CD14-positive monocyte (primary cell): ENCODE measurements at regions not wholly inside any gene's neighbourhood (a gene's known extent, or its start where the extent isn't known, plus 50 kb on each side); places are given as distances from the start of the nearest gene placed in this dataset.

Experiments
- DNase-seq, 3 donors: peaks; one replicate each; pipeline ENCODE4 v3.0.0-alpha.2; 2011 to 2022
- H2AFZ ChIP-seq: 2 replicates; pipeline ENCODE4 v1.6.0; 2012; ENCODE audit warnings: mild to moderate bottlenecking, low read depth, low read length, inconsistent platforms; ENCODE audit not compliant: insufficient read depth, poor library complexity, severe bottlenecking
- H3K27ac ChIP-seq, 2 donors: 1 replicate in 1 of 2; 2 replicates in 1 of 2; pipeline ENCODE4 v1.5.1; 2012 to 2013; ENCODE audit warnings: low read length in 2 of 2, control low read depth in 1 of 2, inconsistent platforms in 1 of 2, low read depth in 1 of 2, mild to moderate bottlenecking in 1 of 2
- H3K27me3 ChIP-seq, 2 donors: one replicate each; pipeline versions ENCODE4 v1.6.0 to v1.6.1; 2011 to 2013; ENCODE audit warnings: low read length in 2 of 2; ENCODE audit not compliant: control insufficient read depth in 2 of 2, insufficient read depth in 2 of 2
- H3K36me3 ChIP-seq, 2 donors: replicated peaks in 1 of 2; 1 replicate in 1 of 2; 2 replicates in 1 of 2; pipeline versions ENCODE4 v1.5.1 to v1.6.1; 2012 to 2013; ENCODE audit warnings: low read length in 2 of 2, control low read depth in 1 of 2, inconsistent platforms in 1 of 2, mild to moderate bottlenecking in 1 of 2; ENCODE audit not compliant: insufficient read depth in 2 of 2, control insufficient read depth in 1 of 2
- H3K4me1 ChIP-seq, 2 donors: 1 replicate in 1 of 2; 2 replicates in 1 of 2; pipeline versions ENCODE4 v1.5.1 to v1.6.1; 2012 to 2013; ENCODE audit warnings: low read length in 2 of 2, control low read depth in 1 of 2, inconsistent platforms in 1 of 2, mild to moderate bottlenecking in 1 of 2, moderate library complexity in 1 of 2; ENCODE audit not compliant: insufficient read depth in 2 of 2, control insufficient read depth in 1 of 2
- H3K4me2 ChIP-seq: replicated peaks from 2 replicates; pipeline ENCODE3; 2012; ENCODE audit warnings: low read length, moderate library complexity, mild to moderate bottlenecking; ENCODE audit not compliant: poor library complexity, severe bottlenecking; ENCODE audit errors: extremely low read depth
- H3K4me3 ChIP-seq, 3 experiments: fragments of 200-600 bp in 1 of 3; sonication (generic) in 1 of 3; replicated peaks in 1 of 3; 1 replicate in 2 of 3; 2 replicates in 1 of 3; pipeline ENCODE4 v1.5.1; 2011 to 2013; ENCODE audit warnings: low read length in 3 of 3, mild to moderate bottlenecking in 3 of 3, control low read depth in 2 of 3, low read depth in 2 of 3, inconsistent platforms in 1 of 3, moderate library complexity in 1 of 3
- H3K79me2 ChIP-seq: 2 replicates; pipeline ENCODE4 v1.6.0; 2012; ENCODE audit warnings: mild to moderate bottlenecking, control low read depth, inconsistent platforms, low read length, moderate library complexity; ENCODE audit not compliant: insufficient read depth
- H3K9ac ChIP-seq: 2 replicates; pipeline ENCODE4 v1.6.0; 2017; ENCODE audit warnings: low read length, mild to moderate bottlenecking; ENCODE audit not compliant: insufficient read depth, poor library complexity, severe bottlenecking
- H3K9me3 ChIP-seq, 2 donors: replicated peaks in 1 of 2; 1 replicate in 1 of 2; 2 replicates in 1 of 2; pipeline versions ENCODE4 v1.5.1 to v1.6.1; 2012 to 2013; ENCODE audit warnings: low read length in 2 of 2, control low read depth in 1 of 2; ENCODE audit not compliant: control insufficient read depth in 1 of 2, insufficient read depth in 1 of 2
- H4K20me1 ChIP-seq: 2 replicates; pipeline ENCODE4 v1.6.0; 2012; ENCODE audit warnings: mild to moderate bottlenecking, low read length, control low read depth, moderate library complexity; ENCODE audit not compliant: insufficient read depth
- H3K27ac Mint-ChIP-seq, 7 donors: one replicate each; pipeline ENCODE4 v1.8.0; 2020; ENCODE audit warnings: mild to moderate bottlenecking in 7 of 7, mixed read lengths in 7 of 7, moderate library complexity in 6 of 7, inconsistent platforms in 2 of 7
- H3K27me3 Mint-ChIP-seq, 3 donors: one replicate each; pipeline ENCODE4 v1.8.0; 2021 to 2022; ENCODE audit warnings: low read depth in 3 of 3, mild to moderate bottlenecking in 3 of 3, mixed read lengths in 3 of 3, moderate library complexity in 3 of 3, inconsistent platforms in 1 of 3
- H3K36me3 Mint-ChIP-seq, 2 donors: one replicate each; pipeline ENCODE4 v1.8.0; 2020; ENCODE audit warnings: mixed read lengths in 2 of 2, inconsistent platforms in 1 of 2, mild to moderate bottlenecking in 1 of 2
- H3K4me1 Mint-ChIP-seq: one replicate; pipeline ENCODE4 v1.8.0; 2020; ENCODE audit warnings: mild to moderate bottlenecking, mixed read lengths
- H3K4me3 Mint-ChIP-seq, 2 donors: one replicate each; pipeline ENCODE4 v1.8.0; 2020; ENCODE audit warnings: mild to moderate bottlenecking in 2 of 2, mixed read lengths in 2 of 2, moderate library complexity in 1 of 2
- H3K9me3 Mint-ChIP-seq, 7 donors: one replicate each; pipeline ENCODE4 v1.8.0; 2020 to 2022; ENCODE audit warnings: mixed read lengths in 7 of 7, mild to moderate bottlenecking in 6 of 7, moderate library complexity in 6 of 7, inconsistent platforms in 2 of 7
- CTCF ChIP-seq: fragments of 200-600 bp; IDR thresholded peaks from one replicate; pipeline ENCODE4 v1.8.0; 2022; ENCODE audit warnings: antibody characterized with exemption, mild to moderate bottlenecking
- WGBS: methylation state at CpG from one replicate; pipeline ENCODE4 v1.1.5; 2013; ENCODE audit warnings: missing lambda C conversion rate; ENCODE audit not compliant: insufficient coverage; 5-methylcytosine and 5-hydroxymethylcytosine counted together
- intact Hi-C, 2 donors: fragments of 100-400 bp; cut with micrococcal nuclease; formaldehyde crosslinking; loops; one replicate each; pipeline versions ENCODE4 v1.15.0 to v1.15.1; 2023

GRCh38 chr18:48479531-48479930 lies 59.3 kb upstream of the CTIF start:
- Mint-ChIP-seq H3K4me1 (peaks cover 4% of the 10 kb centered on the region), H3K27ac (no peak overlapping the region), H3K27me3 (no peaks in the 10 kb centered on the region), H3K36me3 (no peaks in the 10 kb centered on the region), H3K4me3 (no peak overlapping the region), H3K9me3 (no peaks in the 10 kb centered on the region)
- H3K79me2 ChIP-seq: no peaks in the 10 kb centered on the region
- no peak overlapping the region for H3K27ac ChIP-seq
- H3K9ac ChIP-seq: no peak overlapping the region
- H2AFZ ChIP-seq: no peak overlapping the region
- no peaks in the 10 kb centered on the region for H4K20me1 ChIP-seq
- H3K36me3 ChIP-seq: no peaks in the 10 kb centered on the region
- H3K4me3 ChIP-seq: no peak overlapping the region
- H3K4me2 ChIP-seq: no peak overlapping the region
- no peaks in the 10 kb centered on the region for H3K4me1 ChIP-seq
- H3K27me3 ChIP-seq: no peaks in the 10 kb centered on the region
- TF ChIP-seq CTCF: no peak
- intact Hi-C loops: loop anchor here in 1 of 2 donors (10.0 kb wide), 1 partner anchor 185 kb away; no protein-coding TSS in a partner anchor
- H3K9me3 ChIP-seq: no peaks in the 10 kb centered on the region
- no CpG with 5 or more reads among the region's 1 CpG for WGBS
- DNase-seq: no peak

GRCh38 chr18:48477348-48477747 lies 61.5 kb upstream of the CTIF start:
- Histone ChIP-seq H3K27me3 (no peaks in the 10 kb centered on the region), H3K9ac (no peak overlapping the region), H3K4me1 (no peaks in the 10 kb centered on the region), H3K27ac (no peak overlapping the region), H4K20me1 (no peaks in the 10 kb centered on the region), H3K79me2 (no peaks in the 10 kb centered on the region), H3K9me3 (peaks cover 0 to 2% of the 10 kb centered on the region in 2 donors), H3K4me2 (no peak overlapping the region), H2AFZ (no peak overlapping the region), H3K36me3 (no peaks in the 10 kb centered on the region), H3K4me3 (no peak overlapping the region)
- no CpG with 5 or more reads among the region's 2 CpGs for WGBS
- Mint-ChIP-seq H3K27ac (no peak overlapping the region), H3K4me1 (peaks cover 4% of the 10 kb centered on the region), H3K36me3 (no peaks in the 10 kb centered on the region), H3K27me3 (peaks cover 0 to 4% (median 0%) of the 10 kb centered on the region in 3 donors), H3K9me3 (peaks cover 1 to 4% (median 3%) of the 10 kb centered on the region in 7 donors), H3K4me3 (no peak overlapping the region)
- intact Hi-C loops: loop anchor here in 1 of 2 donors (10.0 kb wide), 1 partner anchor 187 kb away; no protein-coding TSS in a partner anchor
- no peak for DNase-seq
- no peak for TF ChIP-seq CTCF
